B cell (primary cell): ENCODE measurements at regions not wholly inside any gene's neighbourhood (a gene's known extent, or its start where the extent isn't known, plus 50 kb on each side); places are given as distances from the start of the nearest gene placed in this dataset.

Experiments used
- ATAC-seq: fragments of 200-7000 bp; cut with Tn5 transposase; one replicate; pipeline ENCODE4 v1.10.0; 2021; ENCODE audit warnings: low read depth, mild to moderate bottlenecking, moderate number of reproducible peaks, moderate library complexity
- CTCF ChIA-PET: fragments of 350-600 bp; sonication (Branson Sonifier 250); formaldehyde crosslinking; loops from one replicate; lab custom pipeline; 2021; ENCODE audit warnings: antibody characterized with exemption, inconsistent platforms; lab: Charles Lee
- POLR2A ChIA-PET: fragments of 350-600 bp; sonication (Branson Sonifier 250); formaldehyde crosslinking; loops from one replicate; lab custom pipeline; 2021; ENCODE audit warnings: antibody characterized with exemption; lab: Charles Lee
- DNase-seq: peaks from one replicate; pipeline ENCODE4 v3.0.0; 2013
- H2AFZ ChIP-seq: 2 replicates; pipeline ENCODE4 v1.6.1; 2012; ENCODE audit warnings: mild to moderate bottlenecking, low read depth, low read length; ENCODE audit not compliant: insufficient read depth, poor library complexity, severe bottlenecking
- H3K27ac ChIP-seq, 2 donors: 1 replicate in 1 of 2; 2 replicates in 1 of 2; pipeline ENCODE4 v1.5.1; 2012 to 2013; ENCODE audit warnings: low read length in 2 of 2, mild to moderate bottlenecking in 2 of 2, moderate library complexity in 1 of 2
- H3K27me3 ChIP-seq, 4 experiments: fragments of 200-600 bp in 1 of 4; sonication (generic) in 1 of 4; replicated peaks in 1 of 4; 1 replicate in 2 of 4; 2 replicates in 2 of 4; pipeline versions ENCODE4 v1.6.1 to v1.7.0; 2013 to 2016; ENCODE audit warnings: low read length in 3 of 4, mild to moderate bottlenecking in 2 of 4, mixed read lengths in 1 of 4, moderate library complexity in 1 of 4; ENCODE audit not compliant: insufficient read depth in 4 of 4, control insufficient read depth in 3 of 4; ENCODE audit errors: control extremely low read depth in 1 of 4
- H3K36me3 ChIP-seq, 2 experiments: replicated peaks in 1 of 2; 1 replicate in 1 of 2; 2 replicates in 1 of 2; pipeline versions ENCODE4 v1.6.1 to v1.7.1; 2013; ENCODE audit warnings: low read length in 1 of 2; ENCODE audit not compliant: insufficient read depth in 2 of 2, control insufficient read depth in 1 of 2; ENCODE audit errors: control extremely low read depth in 1 of 2, extremely low read depth in 1 of 2
- H3K4me1 ChIP-seq, 2 donors: fragments of 200-600 bp in 1 of 2; sonication (generic) in 1 of 2; 1 replicate in 1 of 2; 2 replicates in 1 of 2; pipeline versions ENCODE4 v1.5.1 to v1.6.1; 2013 to 2017; ENCODE audit warnings: low read length in 2 of 2; ENCODE audit not compliant: control insufficient read depth in 2 of 2, insufficient read depth in 2 of 2
- H3K4me2 ChIP-seq: replicated peaks from 2 replicates; pipeline ENCODE3; 2012; ENCODE audit warnings: mild to moderate bottlenecking, low read depth, low read length; ENCODE audit not compliant: poor library complexity, severe bottlenecking
- H3K4me3 ChIP-seq, 5 experiments: fragments of 200-600 bp in 1 of 5; sonication (generic) in 1 of 5; 1 replicate in 3 of 5; 2 replicates in 2 of 5; pipeline versions ENCODE4 v1.5.1 to v1.7.0; 2011 to 2016; ENCODE audit warnings: low read length in 4 of 5, mild to moderate bottlenecking in 4 of 5, low read depth in 2 of 5, control low read depth in 1 of 5, moderate library complexity in 1 of 5; ENCODE audit not compliant: insufficient read depth in 1 of 5; ENCODE audit errors: control extremely low read depth in 1 of 5, extremely low read depth in 1 of 5
- H3K79me2 ChIP-seq: fragments of 200-600 bp; sonication (generic); one replicate; pipeline ENCODE4 v1.6.0; 2016; ENCODE audit warnings: low read length; ENCODE audit not compliant: control insufficient read depth, insufficient read depth
- H3K9ac ChIP-seq: fragments of 200-600 bp; sonication (generic); 2 replicates; pipeline ENCODE4 v1.6.1; 2017; ENCODE audit warnings: mild to moderate bottlenecking, low read length, moderate library complexity
- H3K9me3 ChIP-seq, 3 donors: one replicate each; pipeline versions ENCODE4 v1.6.1 to v1.7.1; 2013; ENCODE audit warnings: low read length in 2 of 3; ENCODE audit not compliant: control insufficient read depth in 2 of 3, insufficient read depth in 1 of 3; ENCODE audit errors: control extremely low read depth in 1 of 3
- H4K20me1 ChIP-seq: 2 replicates; pipeline ENCODE4 v1.6.0; 2012; ENCODE audit warnings: mild to moderate bottlenecking, low read length; ENCODE audit not compliant: insufficient read depth, control insufficient read depth, poor library complexity, severe bottlenecking
- H3K27ac Mint-ChIP-seq: one replicate; pipeline ENCODE4 v1.8.0; 2021; ENCODE audit warnings: mixed read lengths
- H3K27me3 Mint-ChIP-seq: one replicate; pipeline ENCODE4 v1.8.0; 2021; ENCODE audit warnings: mixed read lengths
- H3K4me1 Mint-ChIP-seq: one replicate; pipeline ENCODE4 v1.8.0; 2021; ENCODE audit warnings: mixed read lengths
- H3K4me3 Mint-ChIP-seq: one replicate; pipeline ENCODE4 v1.8.0; 2021; ENCODE audit warnings: mixed read lengths
- H3K9me3 Mint-ChIP-seq: one replicate; pipeline ENCODE4 v1.8.0; 2022; ENCODE audit warnings: mixed read lengths; ENCODE audit not compliant: insufficient read depth
- EZH2 ChIP-seq: IDR thresholded peaks from 2 replicates; pipeline ENCODE4 v1.6.1; 2012; ENCODE audit warnings: borderline replicate concordance, low read depth, mild to moderate bottlenecking, moderate library complexity, low read length; ENCODE audit not compliant: insufficient read depth, poor library complexity, severe bottlenecking
- WGBS: methylation state at CpG from one replicate; pipeline ENCODE4 v1.1.5; 2013; ENCODE audit warnings: missing lambda C conversion rate; ENCODE audit not compliant: insufficient coverage; 5-methylcytosine and 5-hydroxymethylcytosine counted together
- intact Hi-C: fragments of 100-400 bp; cut with micrococcal nuclease; formaldehyde crosslinking; loops from one replicate; pipeline ENCODE4 v1.10.0; 2022
- TF ChIP-seq, protein P1 (sequence below): fragments of 200-600 bp; IDR thresholded peaks from one replicate; pipeline ENCODE4 v1.8.0; 2022; ENCODE audit warnings: antibody characterized with exemption, mild to moderate bottlenecking

DNA sequence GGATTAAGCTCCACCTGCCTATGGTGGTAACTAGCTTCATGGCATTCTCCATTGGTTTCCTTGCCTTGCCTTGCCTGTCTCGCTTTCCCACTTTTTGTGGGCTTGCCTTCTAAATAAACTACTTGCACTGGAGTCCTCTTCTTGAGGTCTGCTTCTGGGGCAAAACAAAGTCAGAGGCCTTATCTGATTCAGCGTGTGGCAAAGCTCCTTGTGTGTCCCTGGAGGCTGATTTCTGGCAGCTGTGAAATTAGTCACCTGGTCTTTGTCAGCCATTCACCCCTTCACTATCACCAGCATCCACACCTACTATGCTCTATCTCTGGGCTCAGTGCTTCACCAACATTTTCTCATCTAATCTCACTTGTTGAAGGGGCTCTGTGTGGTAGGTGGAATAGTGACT lies 176.2 kb downstream of the SEC61B start:
- Histone ChIP-seq H3K4me2 (no peak overlapping the region), H3K9ac (no peak overlapping the region), H3K27me3 (no peaks in the 10 kb centered on the region), H3K36me3 (no peaks in the 10 kb centered on the region), H2AFZ (no peak overlapping the region), H3K27ac (no peak overlapping the region), H3K9me3 (no peaks in the 10 kb centered on the region), H3K4me1 (no peaks in the 10 kb centered on the region), H3K79me2 (no peaks in the 10 kb centered on the region), H3K4me3 (no peak overlapping the region), H4K20me1 (no peaks in the 10 kb centered on the region)
- peaks cover 3% of the 10 kb centered on the region for H3K27me3 Mint-ChIP-seq
- H3K4me1 Mint-ChIP-seq, result no peaks in the 10 kb centered on the region
- CTCF ChIA-PET, result no interaction called here
- H3K27ac Mint-ChIP-seq, result no peak overlapping the region
- no peak for ATAC-seq
- 60% methylated on average over 2 of the region's 2 CpGs for WGBS
- POLR2A ChIA-PET, result no interaction called here
- H3K4me3 Mint-ChIP-seq, result no peak overlapping the region
- TF ChIP-seq, protein P1, sequence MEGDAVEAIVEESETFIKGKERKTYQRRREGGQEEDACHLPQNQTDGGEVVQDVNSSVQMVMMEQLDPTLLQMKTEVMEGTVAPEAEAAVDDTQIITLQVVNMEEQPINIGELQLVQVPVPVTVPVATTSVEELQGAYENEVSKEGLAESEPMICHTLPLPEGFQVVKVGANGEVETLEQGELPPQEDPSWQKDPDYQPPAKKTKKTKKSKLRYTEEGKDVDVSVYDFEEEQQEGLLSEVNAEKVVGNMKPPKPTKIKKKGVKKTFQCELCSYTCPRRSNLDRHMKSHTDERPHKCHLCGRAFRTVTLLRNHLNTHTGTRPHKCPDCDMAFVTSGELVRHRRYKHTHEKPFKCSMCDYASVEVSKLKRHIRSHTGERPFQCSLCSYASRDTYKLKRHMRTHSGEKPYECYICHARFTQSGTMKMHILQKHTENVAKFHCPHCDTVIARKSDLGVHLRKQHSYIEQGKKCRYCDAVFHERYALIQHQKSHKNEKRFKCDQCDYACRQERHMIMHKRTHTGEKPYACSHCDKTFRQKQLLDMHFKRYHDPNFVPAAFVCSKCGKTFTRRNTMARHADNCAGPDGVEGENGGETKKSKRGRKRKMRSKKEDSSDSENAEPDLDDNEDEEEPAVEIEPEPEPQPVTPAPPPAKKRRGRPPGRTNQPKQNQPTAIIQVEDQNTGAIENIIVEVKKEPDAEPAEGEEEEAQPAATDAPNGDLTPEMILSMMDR, result no peak
- TF ChIP-seq EZH2, result no peak
- DNase-seq, result no peak
- H3K9me3 Mint-ChIP-seq, result no peaks in the 10 kb centered on the region
- intact Hi-C loops, result no loop called here

DNA sequence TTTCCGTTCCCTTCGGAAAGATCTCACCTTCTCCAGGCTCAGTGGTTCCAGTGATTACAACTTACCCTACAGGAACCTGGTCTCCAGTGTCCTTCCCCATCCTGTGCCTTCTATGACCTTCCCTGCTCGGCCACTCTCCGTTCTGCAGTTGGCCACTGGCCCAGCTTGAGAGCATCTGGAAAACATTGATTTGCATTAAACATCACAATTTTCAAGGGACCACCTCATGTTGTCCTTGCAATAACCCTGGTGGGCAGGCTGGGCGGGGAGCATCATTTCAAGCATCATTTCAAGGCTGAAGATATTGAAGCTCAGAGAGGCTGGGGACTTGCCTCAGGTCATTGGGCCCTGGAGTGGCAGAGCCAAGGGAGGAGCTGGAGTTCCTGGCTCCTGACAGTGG lies 177.4 kb downstream of the SEC61B start:
- no peak overlapping the region for H3K27ac ChIP-seq
- DNase-seq, result no peak
- no peak for TF ChIP-seq EZH2
- TF ChIP-seq, protein P1, result no peak
- Mint-ChIP-seq H3K4me1 (no peaks in the 10 kb centered on the region), H3K9me3 (no peaks in the 10 kb centered on the region), H3K27me3 (peaks cover 3% of the 10 kb centered on the region), H3K27ac (no peak overlapping the region), H3K4me3 (no peak overlapping the region)
- WGBS, result 93% methylated on average over 5 of the region's 5 CpGs
- no peak overlapping the region for H3K4me2 ChIP-seq
- ATAC-seq, result no peak
- no peak overlapping the region for H3K9ac ChIP-seq
- intact Hi-C loops, result no loop called here
- ChIA-PET CTCF (no interaction called here), POLR2A (no interaction called here)
- H2AFZ ChIP-seq, result no peak overlapping the region
- H3K9me3 ChIP-seq, result no peaks in the 10 kb centered on the region
- no peaks in the 10 kb centered on the region for H3K4me1 ChIP-seq
- H3K79me2 ChIP-seq, result no peaks in the 10 kb centered on the region
- H3K36me3 ChIP-seq, result no peaks in the 10 kb centered on the region
- H3K27me3 ChIP-seq, result no peaks in the 10 kb centered on the region
- H4K20me1 ChIP-seq, result no peaks in the 10 kb centered on the region
- no peak overlapping the region for H3K4me3 ChIP-seq
